PC-3 (cell line): ENCODE measurements at regions not wholly inside any gene's neighbourhood (a gene's known extent, or its start where the extent isn't known, plus 50 kb on each side); places are given as distances from the start of the nearest gene placed in this dataset.

Experiments
- ATAC-seq: fragments of 200-7000 bp; cut with Tn5 transposase; 2 replicates; pipeline ENCODE4 v1.9.1; 2020; ENCODE audit warnings: mild to moderate bottlenecking, moderate library complexity
- BruUV-seq: library from RNA; stranded (reverse); fragments of 400-500 nt; replicated peaks from 2 replicates; lab custom pipeline; 2021; lab: Mats Ljungman, UMichigan
- CTCF ChIA-PET: fragments of 300-600 bp; sonication (Branson Sonifier 250); formaldehyde crosslinking; loops from one replicate; lab custom pipeline; 2022; ENCODE audit warnings: antibody characterized with exemption; lab: Charles Lee
- POLR2A ChIA-PET: fragments of 300-600 bp; sonication (Branson Sonifier 250); formaldehyde crosslinking; loops from one replicate; lab custom pipeline; 2022; ENCODE audit warnings: antibody characterized with exemption; ENCODE audit not compliant: unreplicated experiment; lab: Charles Lee
- DNase-seq: peaks from one replicate; pipeline ENCODE4 v3.0.0-alpha.2; 2015
- H2AFZ ChIP-seq: fragments of 300-600 bp; sonication (generic); 2 replicates; pipeline ENCODE4 v1.6.0; 2016; ENCODE audit warnings: antibody characterized with exemption, low read length
- H3F3A ChIP-seq: fragments of 300-600 bp; sonication (generic); one replicate; pipeline ENCODE4 v1.6.0; 2017; ENCODE audit warnings: antibody characterized with exemption, low read length, control low read depth, mild to moderate bottlenecking; ENCODE audit not compliant: unreplicated experiment
- H3K27ac ChIP-seq: fragments of 300-600 bp; sonication (generic); 2 replicates; pipeline ENCODE4 v1.5.1; 2016; ENCODE audit warnings: mild to moderate bottlenecking, low read length
- H3K27me3 ChIP-seq: fragments of 300-600 bp; sonication (generic); 2 replicates; pipeline ENCODE4 v1.6.1; 2016; ENCODE audit warnings: low read length, mixed read lengths
- H3K36me3 ChIP-seq: fragments of 300-600 bp; sonication (generic); 2 replicates; pipeline ENCODE4 v1.6.1; 2016; ENCODE audit warnings: low read depth, mixed run types, low read length, mixed read lengths
- H3K4me1 ChIP-seq: fragments of 300-600 bp; sonication (generic); 2 replicates; pipeline ENCODE4 v1.5.1; 2016; ENCODE audit warnings: low read length; ENCODE audit not compliant: insufficient read depth
- H3K4me2 ChIP-seq: fragments of 300-600 bp; sonication (generic); 2 replicates; pipeline ENCODE4 v1.6.0; 2016; ENCODE audit warnings: low read length
- H3K4me3 ChIP-seq: fragments of 300-600 bp; sonication (generic); 2 replicates; pipeline ENCODE4 v1.5.1; 2016; ENCODE audit warnings: mild to moderate bottlenecking, low read length, mixed read lengths
- H3K79me2 ChIP-seq: fragments of 300-600 bp; sonication (generic); 2 replicates; pipeline ENCODE4 v1.6.1; 2017; ENCODE audit warnings: low read length, mixed read lengths
- H3K9ac ChIP-seq: fragments of 300-600 bp; sonication (generic); 2 replicates; pipeline ENCODE4 v1.6.0; 2016; ENCODE audit warnings: mild to moderate bottlenecking, low read length
- H3K9me2 ChIP-seq: fragments of 300-600 bp; sonication (generic); replicated peaks from 2 replicates; pipeline ENCODE4 v1.6.1; 2016; ENCODE audit warnings: mixed run types, low read length, mixed read lengths
- H3K9me3 ChIP-seq: fragments of 300-600 bp; sonication (generic); 2 replicates; pipeline ENCODE4 v1.6.1; 2016; ENCODE audit warnings: low read length, mixed read lengths
- H4K20me1 ChIP-seq: fragments of 300-600 bp; sonication (generic); 2 replicates; pipeline ENCODE4 v1.6.1; 2016; ENCODE audit warnings: low read length, mixed read lengths
- CTCF ChIP-seq: fragments of 300-600 bp; sonication (generic); conservative IDR thresholded peaks from 2 replicates; pipeline ENCODE4 v1.5.1; 2017; ENCODE audit warnings: antibody characterized with exemption, low read depth, mild to moderate bottlenecking, low read length
- EZH2 ChIP-seq: fragments of 300-600 bp; sonication (generic); IDR thresholded peaks from one replicate; pipeline ENCODE4 v1.6.1; 2017; ENCODE audit warnings: antibody characterized with exemption, mild to moderate bottlenecking, low read length; ENCODE audit not compliant: unreplicated experiment
- EZH2phosphoT487 ChIP-seq: fragments of 300-600 bp; sonication (generic); IDR thresholded peaks from 2 replicates; pipeline ENCODE4 v1.6.1; 2018; ENCODE audit warnings: mild to moderate bottlenecking, antibody characterized with exemption, low read length, borderline replicate concordance
- intact Hi-C: fragments of 100-400 bp; cut with micrococcal nuclease; formaldehyde crosslinking; loops from 2 replicates; pipeline ENCODE4 v1.9.0; 2023

GRCh38 chr5:81908771-81909170 is 63.1 kb upstream of the ATG10 start:
- no peak overlapping the region for H3K9ac ChIP-seq
- BruUV-seq, result no TSS peak
- ATAC-seq, result no peak
- peaks cover 4% of the 10 kb centered on the region; the same call in 1 of the 2 replicates for H3K4me1 ChIP-seq
- intact Hi-C loops, result no loop called here
- no peaks in the 10 kb centered on the region for H4K20me1 ChIP-seq
- no peaks in the 10 kb centered on the region for H3K9me2 ChIP-seq
- no peak for TF ChIP-seq EZH2phosphoT487
- TF ChIP-seq EZH2, result no peak
- no peak for TF ChIP-seq CTCF
- no peaks in the 10 kb centered on the region for H3K79me2 ChIP-seq
- no peak overlapping the region for H3K27ac ChIP-seq
- no peaks in the 10 kb centered on the region for H3K27me3 ChIP-seq
- no peaks in the 10 kb centered on the region for H3K36me3 ChIP-seq
- POLR2A ChIA-PET, result no interaction called here
- no peaks in the 10 kb centered on the region for H3F3A ChIP-seq
- no peak for DNase-seq
- H2AFZ ChIP-seq, result no peak overlapping the region
- no peaks in the 10 kb centered on the region for H3K9me3 ChIP-seq
- H3K4me2 ChIP-seq, result no peak overlapping the region
- H3K4me3 ChIP-seq, result no peak overlapping the region
- CTCF ChIA-PET, result no interaction called here

- no peaks in the 10 kb centered on the region for H3F3A ChIP-seq
- intact Hi-C loops, result no loop called here
- no peaks in the 10 kb centered on the region for H3K9me3 ChIP-seq
- TF ChIP-seq CTCF, result no peak
- no peak for TF ChIP-seq EZH2
- no peak for TF ChIP-seq EZH2phosphoT487
- no peak overlapping the region for H3K9ac ChIP-seq
- no TSS peak for BruUV-seq
- peaks cover 4% of the 10 kb centered on the region; the same call in 1 of the 2 replicates for H3K4me1 ChIP-seq
- no peaks in the 10 kb centered on the region for H3K36me3 ChIP-seq
- no peaks in the 10 kb centered on the region for H4K20me1 ChIP-seq
- DNase-seq (no peak), ATAC-seq (no peak)
- H3K4me2 ChIP-seq, result no peak overlapping the region
- ChIA-PET POLR2A (no interaction called here), CTCF (no interaction called here)
- no peak overlapping the region for H3K4me3 ChIP-seq
- H3K79me2 ChIP-seq, result no peaks in the 10 kb centered on the region
- no peak overlapping the region for H3K27ac ChIP-seq
- no peak overlapping the region for H2AFZ ChIP-seq
- no peaks in the 10 kb centered on the region for H3K27me3 ChIP-seq
- H3K9me2 ChIP-seq, result no peaks in the 10 kb centered on the region
Observed at GRCh38 chr5:81908044-81908443, 63.8 kb upstream of the ATG10 start.

DNA sequence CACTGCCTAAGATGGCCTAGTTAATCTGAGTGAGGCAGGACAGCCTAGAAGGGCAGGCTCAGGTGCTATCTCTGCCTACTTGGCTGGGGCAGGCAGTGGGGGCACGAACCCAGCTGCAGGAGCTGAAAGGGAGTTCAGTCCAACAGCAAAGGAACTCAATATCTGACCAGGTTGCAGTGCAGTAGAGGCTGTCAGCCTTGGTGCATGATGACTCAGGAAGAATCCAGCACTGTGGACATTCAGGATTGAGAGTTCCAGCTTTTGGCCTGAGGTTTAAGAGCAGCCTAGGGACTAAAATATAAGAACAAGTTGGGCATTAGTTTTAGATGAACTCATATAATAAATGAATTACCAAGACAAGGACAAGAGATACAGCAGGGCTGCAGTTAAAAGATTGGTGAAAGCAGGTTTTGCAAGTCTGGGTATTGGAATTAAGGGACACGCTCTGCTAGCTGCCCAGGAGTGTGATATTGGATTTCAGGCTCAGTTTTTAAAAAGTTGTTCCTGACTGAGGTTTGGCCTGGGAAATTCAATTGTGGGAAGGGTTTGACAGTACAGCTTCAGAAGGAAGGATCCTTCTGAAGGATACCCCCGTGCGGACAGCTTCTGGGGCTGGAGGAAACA is 64.7 kb upstream of the ATG10 start:
- Histone ChIP-seq H3K27ac (no peak overlapping the region), H4K20me1 (no peaks in the 10 kb centered on the region), H3K27me3 (no peaks in the 10 kb centered on the region), H3K4me2 (no peak overlapping the region), H2AFZ (no peak overlapping the region), H3K9me2 (no peaks in the 10 kb centered on the region), H3K4me3 (no peak overlapping the region), H3K9ac (no peak overlapping the region), H3K79me2 (no peaks in the 10 kb centered on the region), H3K9me3 (no peaks in the 10 kb centered on the region), H3K4me1 (peaks cover 4% of the 10 kb centered on the region; the same call in 1 of the 2 replicates), H3K36me3 (no peaks in the 10 kb centered on the region), H3F3A (no peaks in the 10 kb centered on the region)
- ATAC-seq (no peak), DNase-seq (no peak)
- intact Hi-C loops, result no loop called here
- TF ChIP-seq CTCF, result no peak
- no peak for TF ChIP-seq EZH2phosphoT487
- no peak for TF ChIP-seq EZH2
- no TSS peak for BruUV-seq
- ChIA-PET CTCF (no interaction called here), POLR2A (no interaction called here)
